Cardiac fibroblast (primary cell): ENCODE measurements at regions not wholly inside any gene's neighbourhood (a gene's known extent, or its start where the extent isn't known, plus 50 kb on each side); places are given as distances from the start of the nearest gene placed in this dataset.

Source experiments
- DNase-seq, 2 donors: peaks; one replicate each; pipeline versions ENCODE4 v3.0.0 to v3.0.0-alpha.2; 2010; ENCODE audit warnings: low read depth in 2 of 2
- H3K4me3 ChIP-seq, 2 donors: replicated peaks in 1 of 2; 1 replicate in 1 of 2; 2 replicates in 1 of 2; pipeline ENCODE4 v1.5.1; 2011; ENCODE audit warnings: low read depth in 2 of 2, low read length in 2 of 2, mild to moderate bottlenecking in 2 of 2, moderate library complexity in 1 of 2
- TF ChIP-seq, protein P1 (sequence below): IDR thresholded peaks from one replicate; pipeline ENCODE4 v1.5.1; 2011; ENCODE audit warnings: low read depth, mild to moderate bottlenecking, low read length, inconsistent platforms

DNA sequence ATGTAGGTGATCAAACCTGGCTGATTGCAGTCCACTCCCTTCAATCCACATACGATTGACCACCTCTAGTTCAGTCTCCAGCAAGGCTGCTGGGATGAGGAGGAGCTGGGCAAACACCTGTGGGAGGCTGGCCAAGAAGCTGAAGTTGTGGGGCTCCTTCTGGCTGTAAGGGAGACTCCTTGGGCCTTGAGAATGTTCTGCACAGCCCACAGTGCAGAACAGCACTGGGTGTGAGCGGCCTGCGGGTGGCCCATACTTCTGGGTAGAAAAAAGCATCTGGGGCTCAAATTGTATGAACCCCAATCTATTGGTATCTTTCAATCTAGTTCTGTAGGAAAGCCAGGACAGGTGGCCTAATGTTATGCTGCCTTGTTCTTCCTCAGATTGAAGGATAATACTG is 1608.8 kb upstream of the PCDH10 start:
- TF ChIP-seq, protein P1, sequence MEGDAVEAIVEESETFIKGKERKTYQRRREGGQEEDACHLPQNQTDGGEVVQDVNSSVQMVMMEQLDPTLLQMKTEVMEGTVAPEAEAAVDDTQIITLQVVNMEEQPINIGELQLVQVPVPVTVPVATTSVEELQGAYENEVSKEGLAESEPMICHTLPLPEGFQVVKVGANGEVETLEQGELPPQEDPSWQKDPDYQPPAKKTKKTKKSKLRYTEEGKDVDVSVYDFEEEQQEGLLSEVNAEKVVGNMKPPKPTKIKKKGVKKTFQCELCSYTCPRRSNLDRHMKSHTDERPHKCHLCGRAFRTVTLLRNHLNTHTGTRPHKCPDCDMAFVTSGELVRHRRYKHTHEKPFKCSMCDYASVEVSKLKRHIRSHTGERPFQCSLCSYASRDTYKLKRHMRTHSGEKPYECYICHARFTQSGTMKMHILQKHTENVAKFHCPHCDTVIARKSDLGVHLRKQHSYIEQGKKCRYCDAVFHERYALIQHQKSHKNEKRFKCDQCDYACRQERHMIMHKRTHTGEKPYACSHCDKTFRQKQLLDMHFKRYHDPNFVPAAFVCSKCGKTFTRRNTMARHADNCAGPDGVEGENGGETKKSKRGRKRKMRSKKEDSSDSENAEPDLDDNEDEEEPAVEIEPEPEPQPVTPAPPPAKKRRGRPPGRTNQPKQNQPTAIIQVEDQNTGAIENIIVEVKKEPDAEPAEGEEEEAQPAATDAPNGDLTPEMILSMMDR, result no peak
- DNase-seq, result no peak
- H3K4me3 ChIP-seq, result no peak overlapping the region

DNA sequence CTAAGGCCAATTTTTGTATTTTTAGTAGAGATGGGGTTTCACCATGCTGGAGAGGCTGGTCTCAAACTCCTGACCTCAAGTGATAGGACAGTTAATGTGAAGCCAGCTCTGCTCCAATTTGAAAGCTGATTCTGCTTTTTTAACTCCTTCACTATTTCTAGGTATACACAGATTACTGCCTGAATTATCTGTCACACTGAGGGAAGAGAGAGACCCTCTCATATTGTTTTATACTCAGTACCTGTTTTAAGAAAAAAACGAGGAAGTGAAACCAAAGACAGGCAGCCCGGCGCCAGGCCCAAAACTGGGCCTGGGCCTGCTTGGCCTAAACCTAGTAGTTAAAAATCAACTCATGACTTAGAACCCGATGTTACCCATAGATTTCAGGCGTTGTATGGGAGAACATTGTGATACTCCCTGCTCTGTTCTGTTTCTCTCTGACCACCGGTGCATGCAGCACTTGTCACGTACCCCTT is 1601.5 kb upstream of the PCDH10 start:
- TF ChIP-seq, protein P1, result no peak

DNA sequence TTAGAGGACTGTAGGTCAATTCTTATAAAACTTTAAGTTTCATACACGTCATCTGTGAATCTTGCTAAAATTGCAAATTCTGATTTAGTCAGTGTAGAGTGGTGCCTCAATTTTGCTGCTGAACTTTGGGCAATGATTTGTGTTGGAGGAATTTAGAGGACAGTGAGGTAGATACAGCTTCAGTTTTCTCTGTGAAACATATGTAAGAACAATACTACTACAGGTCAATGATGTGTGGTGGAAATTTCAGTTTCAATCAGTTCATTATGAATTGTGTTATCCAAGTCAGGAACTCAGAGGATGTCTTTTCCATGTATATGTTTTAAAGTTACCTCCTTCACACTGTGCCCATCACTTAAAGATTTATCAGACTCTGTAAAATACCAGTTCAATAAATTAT is 1597.8 kb upstream of the PCDH10 start:
- H3K4me3 ChIP-seq, result no peak overlapping the region

More for the DNA sequence above, 1601.5 kb upstream of the PCDH10 start:
- DNase-seq, result no peak
- H3K4me3 ChIP-seq, result no peak overlapping the region

DNA sequence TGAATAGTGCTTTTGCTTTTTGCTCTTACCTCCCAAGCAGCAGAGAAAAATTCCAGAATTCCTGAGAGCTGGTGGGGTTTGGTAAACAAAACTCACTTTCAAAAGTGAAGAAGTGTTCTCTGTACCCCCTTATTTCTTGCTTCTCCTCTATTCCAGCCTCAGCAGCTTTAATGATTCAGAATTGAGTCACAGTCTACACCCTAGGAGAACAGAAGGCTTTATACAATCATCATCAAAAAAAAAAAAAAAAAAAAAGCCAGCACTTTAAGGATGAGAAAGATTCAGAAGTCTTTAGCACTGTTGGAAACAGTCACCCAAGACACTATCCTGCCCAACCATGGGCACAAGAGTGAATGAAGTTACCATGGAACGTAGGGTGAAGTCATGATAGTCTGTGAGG is 1583.1 kb upstream of the PCDH10 start:
- H3K4me3 ChIP-seq, result no peak overlapping the region
- DNase-seq, result no peak
- TF ChIP-seq, protein P1, result no peak

More for the DNA sequence above, 1597.8 kb upstream of the PCDH10 start:
- no peak for DNase-seq
- TF ChIP-seq, protein P1, result no peak

DNA sequence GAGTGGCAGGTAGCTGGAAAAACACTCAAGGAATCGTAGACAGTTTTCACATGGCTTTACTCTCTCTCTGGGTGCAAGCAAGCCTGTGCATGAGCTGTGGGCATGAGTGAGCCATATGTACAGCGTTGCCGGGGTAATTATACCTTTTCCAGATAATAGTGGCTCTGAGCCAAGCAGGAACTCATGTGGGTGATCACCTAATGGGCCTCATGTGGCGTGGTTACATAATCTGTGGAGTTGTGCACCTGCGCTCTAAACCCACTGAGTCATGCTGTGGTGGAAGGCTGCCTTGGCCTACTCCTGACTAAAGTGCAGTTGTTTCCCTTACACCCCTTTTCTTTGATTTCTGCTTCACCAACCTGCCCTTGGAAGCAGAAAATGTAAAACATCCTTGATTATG is 1564.5 kb upstream of the PCDH10 start:
- DNase-seq, result no peak
- H3K4me3 ChIP-seq, result no peak overlapping the region
- TF ChIP-seq, protein P1, result no peak

DNA sequence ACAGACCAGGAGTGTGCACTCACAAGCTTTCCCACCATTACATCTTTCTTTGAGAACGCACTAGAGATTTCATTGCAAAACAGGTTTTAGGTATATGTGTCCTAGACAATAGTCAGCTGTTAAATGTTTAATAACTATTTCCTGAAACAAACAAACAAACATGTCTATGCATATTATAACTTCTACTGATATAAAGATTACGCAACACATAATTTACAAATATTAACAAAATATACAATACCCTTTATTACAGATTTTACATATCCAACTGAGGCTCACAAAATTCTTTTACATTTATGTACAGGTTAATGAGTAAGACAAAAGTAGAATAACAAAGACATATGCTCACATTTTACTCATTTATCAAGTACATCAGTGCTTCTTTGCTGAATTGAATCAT is 1554.0 kb upstream of the PCDH10 start:
- no peak overlapping the region for H3K4me3 ChIP-seq
- no peak for DNase-seq
- TF ChIP-seq, protein P1, result no peak

DNA sequence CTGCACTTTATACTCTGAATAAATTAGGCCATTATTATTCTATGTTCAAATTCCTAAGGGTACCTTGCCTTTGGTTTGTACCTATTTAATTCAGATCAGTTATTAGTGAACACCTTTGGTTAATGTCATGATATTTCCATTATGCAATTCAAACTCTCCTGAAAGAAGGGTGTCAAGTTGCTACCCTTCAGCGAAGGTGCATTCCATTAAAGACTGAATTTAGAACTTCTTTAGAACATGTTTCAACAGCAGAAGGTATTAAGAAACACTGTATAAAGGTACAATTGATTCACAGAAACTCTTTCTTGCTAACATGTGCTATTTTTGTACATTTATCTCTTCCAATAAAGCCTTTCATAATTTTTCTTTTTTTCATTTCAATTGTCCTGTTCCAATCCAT is 1545.4 kb upstream of the PCDH10 start:
- DNase-seq, result no peak
- TF ChIP-seq, protein P1, result no peak

More for the DNA sequence above, 1545.4 kb upstream of the PCDH10 start:
- H3K4me3 ChIP-seq, result no peak overlapping the region
